AG09309 (cell line): ENCODE measurements at regions not wholly inside any gene's neighbourhood (a gene's known extent, or its start where the extent isn't known, plus 50 kb on each side); places are given as distances from the start of the nearest gene placed in this dataset.

Experiments used
- DNase-seq: peaks from one replicate; pipeline ENCODE4 v3.0.0-alpha.2; 2010; ENCODE audit warnings: low read depth
- H3K4me3 ChIP-seq: 2 replicates; pipeline ENCODE4 v1.5.1; 2011; ENCODE audit warnings: mild to moderate bottlenecking, low read depth, low read length, moderate library complexity; ENCODE audit not compliant: control insufficient read depth
- TF ChIP-seq, protein P1 (sequence below): IDR thresholded peaks from 2 replicates; pipeline ENCODE4 v1.5.1; 2011; ENCODE audit warnings: mild to moderate bottlenecking, low read depth, low read length, inconsistent platforms; ENCODE audit not compliant: insufficient read depth, control insufficient read depth; ENCODE audit errors: missing control alignments

DNA sequence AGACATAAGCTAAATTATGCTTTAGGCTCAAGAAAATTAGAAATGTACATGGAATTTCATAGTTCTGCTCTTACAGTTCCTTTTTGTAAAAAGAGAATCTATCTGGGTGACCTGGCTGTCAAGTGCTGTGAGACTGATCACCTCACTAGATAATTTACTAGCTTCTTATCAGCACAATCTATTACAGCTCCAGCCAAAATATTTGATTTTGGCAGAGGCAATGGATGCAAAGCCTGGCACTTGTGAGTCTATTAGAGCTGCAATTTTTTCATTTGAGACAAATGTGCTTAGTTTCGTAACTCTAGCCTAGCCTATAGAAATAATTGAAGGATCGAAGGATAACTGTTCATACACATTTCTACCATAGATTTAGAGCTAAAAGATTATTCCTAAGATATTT lies 927.5 kb downstream of the SLC6A15 start:
- no peak overlapping the region for H3K4me3 ChIP-seq
- DNase-seq: no peak
- TF ChIP-seq, protein P1, sequence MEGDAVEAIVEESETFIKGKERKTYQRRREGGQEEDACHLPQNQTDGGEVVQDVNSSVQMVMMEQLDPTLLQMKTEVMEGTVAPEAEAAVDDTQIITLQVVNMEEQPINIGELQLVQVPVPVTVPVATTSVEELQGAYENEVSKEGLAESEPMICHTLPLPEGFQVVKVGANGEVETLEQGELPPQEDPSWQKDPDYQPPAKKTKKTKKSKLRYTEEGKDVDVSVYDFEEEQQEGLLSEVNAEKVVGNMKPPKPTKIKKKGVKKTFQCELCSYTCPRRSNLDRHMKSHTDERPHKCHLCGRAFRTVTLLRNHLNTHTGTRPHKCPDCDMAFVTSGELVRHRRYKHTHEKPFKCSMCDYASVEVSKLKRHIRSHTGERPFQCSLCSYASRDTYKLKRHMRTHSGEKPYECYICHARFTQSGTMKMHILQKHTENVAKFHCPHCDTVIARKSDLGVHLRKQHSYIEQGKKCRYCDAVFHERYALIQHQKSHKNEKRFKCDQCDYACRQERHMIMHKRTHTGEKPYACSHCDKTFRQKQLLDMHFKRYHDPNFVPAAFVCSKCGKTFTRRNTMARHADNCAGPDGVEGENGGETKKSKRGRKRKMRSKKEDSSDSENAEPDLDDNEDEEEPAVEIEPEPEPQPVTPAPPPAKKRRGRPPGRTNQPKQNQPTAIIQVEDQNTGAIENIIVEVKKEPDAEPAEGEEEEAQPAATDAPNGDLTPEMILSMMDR: no peak

- TF ChIP-seq, protein P1: no peak
- H3K4me3 ChIP-seq: no peak overlapping the region
- DNase-seq: no peak
These were observed 932.2 kb downstream of the SLC6A15 start for GRCh38 chr12:83980398-83980797.

GRCh38 chr12:83979785-83980184 lies 932.8 kb downstream of the SLC6A15 start:
- H3K4me3 ChIP-seq: no peak overlapping the region
- TF ChIP-seq, protein P1: no peak
- no peak for DNase-seq

DNA sequence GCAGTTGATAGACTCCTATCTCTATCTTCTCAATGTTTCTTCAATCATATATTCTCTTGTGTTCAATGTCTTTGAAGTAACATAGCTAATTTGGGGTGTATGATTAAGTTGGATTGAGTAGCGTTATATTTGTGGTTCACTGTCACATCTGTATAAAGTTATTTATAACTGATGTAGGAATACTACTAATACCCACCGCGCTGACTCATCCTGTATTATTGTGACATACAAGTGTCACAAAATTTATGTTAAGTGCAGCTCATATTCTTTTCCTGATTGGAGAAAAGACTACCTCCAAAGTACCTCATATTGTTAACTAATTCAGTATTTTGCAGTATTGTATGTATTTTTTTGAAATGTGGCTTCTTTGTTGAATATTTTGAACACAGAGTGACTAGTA lies 940.8 kb downstream of the SLC6A15 start:
- no peak overlapping the region for H3K4me3 ChIP-seq
- TF ChIP-seq, protein P1: no peak
- DNase-seq: no peak

- H3K4me3 ChIP-seq: no peak overlapping the region
- TF ChIP-seq, protein P1: no peak
- no peak for DNase-seq
These were observed 951.8 kb downstream of the SLC6A15 start for GRCh38 chr12:83960767-83961166.

- no peak for DNase-seq
- TF ChIP-seq, protein P1: no peak
- no peak overlapping the region for H3K4me3 ChIP-seq
These were observed 953.6 kb downstream of the SLC6A15 start for GRCh38 chr12:83958997-83959396.
